ENCODE measurements at regions not wholly inside any gene's neighbourhood (a gene's known extent, or its start where the extent isn't known, plus 50 kb on each side); places are given as distances from the start of the nearest gene placed in this dataset.

DNA sequence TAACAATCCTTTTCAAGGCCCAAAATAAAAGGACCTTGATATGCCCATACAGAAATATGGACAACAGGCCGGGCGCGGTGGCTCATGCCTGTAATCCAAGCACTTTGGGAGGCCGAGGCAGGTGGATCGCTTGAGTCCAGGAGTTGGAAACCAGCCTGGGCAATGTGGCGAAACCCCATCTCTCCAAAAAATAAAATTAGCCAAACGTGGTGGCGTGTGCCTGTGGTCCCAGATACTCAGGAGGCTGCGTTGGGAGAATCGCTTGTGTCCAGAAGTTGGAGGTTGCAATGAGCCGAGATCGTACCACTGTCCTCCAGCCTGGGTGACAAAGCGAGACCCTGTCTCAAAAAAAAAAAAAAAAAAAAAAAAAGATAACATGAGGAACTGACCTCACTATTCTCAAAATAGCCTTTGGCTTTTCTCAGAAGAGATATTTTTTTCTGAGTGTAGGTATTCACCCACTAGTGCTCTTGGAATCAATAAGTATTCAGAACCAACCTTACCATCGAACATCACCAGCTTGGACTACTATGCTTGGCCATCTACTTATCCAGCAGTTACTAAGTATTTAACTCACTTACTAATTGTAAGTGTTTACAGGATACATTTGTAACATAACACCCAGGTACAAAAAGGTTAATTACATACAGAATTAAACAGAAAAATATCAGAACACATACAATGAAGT is 99.2 kb downstream of the OR2B2 start:
- no peak overlapping the region for H3K4me3 Mint-ChIP-seq
- ChIA-PET POLR2A (interaction anchor here (1.1 to 4.3 kb wide), 6 partner anchors 11 to 80 kb away, joined by 3 to 61 read pairs (median 26); a partner anchor contains a TSS), CTCF (interaction anchor here in 1 of 2 donors (7.3 kb wide), 1 partner anchor 82 kb away, joined by 81 read pairs; a partner anchor contains a TSS)
- no peaks in the 10 kb centered on the region for H3K9me3 ChIP-seq
- peaks cover 31% of the 10 kb centered on the region in 2 experiments for H3K4me1 ChIP-seq (ENCODE audit: control insufficient read depth in 1 of 2, extremely low read depth in 1 of 2, insufficient read depth in 2 of 2, low read length in 2 of 2)
- no peak for DNase-seq
- 93% methylated on average over 5 of the region's 14 CpGs for WGBS (ENCODE audit: insufficient coverage)
- no peak overlapping the region for H3K27ac ChIP-seq (ENCODE audit: low read length)
- H3K4me1 Mint-ChIP-seq = peaks cover 34 to 50% (median 46%) of the 10 kb centered on the region in 3 donors
- H3K36me3 Mint-ChIP-seq = no peaks in the 10 kb centered on the region
- H3K27me3 ChIP-seq (replicated peaks in 1 of 2; ENCODE audit: control insufficient read depth in 2 of 2, extremely low read depth in 1 of 2, insufficient read depth in 2 of 2, low read length in 1 of 2) = no peaks in the 10 kb centered on the region
- H3K4me3 ChIP-seq (ENCODE audit: control insufficient read depth in 1 of 2, extremely low read depth in 1 of 2, low read length in 1 of 2) = no peak overlapping the region
- H3K27ac Mint-ChIP-seq = no peak overlapping the region
- ATAC-seq (replicated peaks in 1 of 4) = no peak
- no peaks in the 10 kb centered on the region for H3K36me3 ChIP-seq (ENCODE audit: control insufficient read depth in 2 of 2, extremely low read depth in 1 of 2, insufficient read depth in 1 of 2, low read length in 1 of 2)
- H3K9me3 Mint-ChIP-seq = no peaks in the 10 kb centered on the region
- no peaks in the 10 kb centered on the region for H3K27me3 Mint-ChIP-seq

- no peak for ATAC-seq (replicated peaks in 1 of 4)
- no peak for DNase-seq
- Mint-ChIP-seq H3K4me3 (no peak overlapping the region), H3K4me1 (peaks cover 41 to 56% (median 49%) of the 10 kb centered on the region in 3 donors), H3K9me3 (no peaks in the 10 kb centered on the region), H3K27ac (peak overlapping the region in 1 of 2 donors; percentile 43), H3K36me3 (no peaks in the 10 kb centered on the region), H3K27me3 (no peaks in the 10 kb centered on the region)
- Histone ChIP-seq H3K27ac (ENCODE audit: low read length) (no peak overlapping the region), H3K27me3 (replicated peaks in 1 of 2; ENCODE audit: control insufficient read depth in 2 of 2, extremely low read depth in 1 of 2, insufficient read depth in 2 of 2, low read length in 1 of 2) (no peaks in the 10 kb centered on the region), H3K9me3 (no peaks in the 10 kb centered on the region), H3K4me3 (ENCODE audit: control insufficient read depth in 1 of 2, extremely low read depth in 1 of 2, low read length in 1 of 2) (no peak overlapping the region), H3K36me3 (ENCODE audit: control insufficient read depth in 2 of 2, extremely low read depth in 1 of 2, insufficient read depth in 1 of 2, low read length in 1 of 2) (no peaks in the 10 kb centered on the region), H3K4me1 (ENCODE audit: control insufficient read depth in 1 of 2, extremely low read depth in 1 of 2, insufficient read depth in 2 of 2, low read length in 2 of 2) (peaks cover 31 to 36% of the 10 kb centered on the region in 2 experiments)
- CTCF ChIA-PET = interaction anchor here (0.5 to 7.3 kb wide), 9 partner anchors 11 to 83 kb away, joined by 3 to 81 read pairs (median 6); a partner anchor contains a TSS
- POLR2A ChIA-PET = interaction anchor here (0.6 to 7.2 kb wide), 9 partner anchors 25 to 1787 kb away, joined by 3 to 223 read pairs (median 59); a partner anchor contains a TSS
- 80% methylated on average over 1 of the region's 6 CpGs for WGBS (ENCODE audit: insufficient coverage)
Observed at GRCh38 chr6:27812078-27812804, 100.0 kb downstream of the OR2B2 start.

DNA sequence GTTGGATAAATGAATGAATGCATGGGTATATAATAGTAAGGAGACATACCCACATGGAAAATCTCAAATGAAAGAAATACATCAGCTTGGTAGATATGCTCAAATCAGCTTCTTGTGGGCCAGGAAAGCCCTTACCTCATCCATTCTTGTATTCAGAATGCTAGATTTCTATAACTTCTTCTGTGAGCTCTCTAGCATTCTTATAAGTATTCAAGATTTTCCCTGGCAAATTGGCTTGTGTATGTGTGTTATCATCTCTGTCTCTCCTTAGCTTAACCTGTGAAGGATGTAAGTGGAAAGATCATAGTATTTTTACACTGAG is 100.8 kb downstream of the OR2B2 start:
- Histone ChIP-seq H3K4me1 (ENCODE audit: control insufficient read depth in 1 of 2, extremely low read depth in 1 of 2, insufficient read depth in 2 of 2, low read length in 2 of 2) (peaks cover 38 to 45% of the 10 kb centered on the region in 2 experiments), H3K9me3 (no peaks in the 10 kb centered on the region), H3K27ac (ENCODE audit: low read length) (peak overlapping the region; percentile 81), H3K4me3 (ENCODE audit: control insufficient read depth in 1 of 2, extremely low read depth in 1 of 2, low read length in 1 of 2) (no peak overlapping the region), H3K27me3 (replicated peaks in 1 of 2; ENCODE audit: control insufficient read depth in 2 of 2, extremely low read depth in 1 of 2, insufficient read depth in 2 of 2, low read length in 1 of 2) (no peaks in the 10 kb centered on the region), H3K36me3 (ENCODE audit: control insufficient read depth in 2 of 2, extremely low read depth in 1 of 2, insufficient read depth in 1 of 2, low read length in 1 of 2) (no peaks in the 10 kb centered on the region)
- no peaks in the 10 kb centered on the region for H3K36me3 Mint-ChIP-seq
- ChIA-PET CTCF (interaction anchor here (0.5 to 7.3 kb wide), 9 partner anchors 12 to 84 kb away, joined by 3 to 81 read pairs (median 6); a partner anchor contains a TSS), POLR2A (interaction anchor here (0.7 to 7.2 kb wide), 13 partner anchors 10 to 1786 kb away, joined by 3 to 223 read pairs (median 29); a partner anchor contains a TSS)
- ATAC-seq (replicated peaks in 1 of 4) (no peak), DNase-seq (no peak)
- peak overlapping the region in 2 of 3 donors; percentile 90 to 94 for H3K4me3 Mint-ChIP-seq
- H3K27ac Mint-ChIP-seq = peak overlapping the region; percentile 95 to 98
- no peaks in the 10 kb centered on the region for H3K27me3 Mint-ChIP-seq
- no peaks in the 10 kb centered on the region for H3K9me3 Mint-ChIP-seq
- peaks cover 49 to 62% (median 56%) of the 10 kb centered on the region in 3 donors for H3K4me1 Mint-ChIP-seq

DNA sequence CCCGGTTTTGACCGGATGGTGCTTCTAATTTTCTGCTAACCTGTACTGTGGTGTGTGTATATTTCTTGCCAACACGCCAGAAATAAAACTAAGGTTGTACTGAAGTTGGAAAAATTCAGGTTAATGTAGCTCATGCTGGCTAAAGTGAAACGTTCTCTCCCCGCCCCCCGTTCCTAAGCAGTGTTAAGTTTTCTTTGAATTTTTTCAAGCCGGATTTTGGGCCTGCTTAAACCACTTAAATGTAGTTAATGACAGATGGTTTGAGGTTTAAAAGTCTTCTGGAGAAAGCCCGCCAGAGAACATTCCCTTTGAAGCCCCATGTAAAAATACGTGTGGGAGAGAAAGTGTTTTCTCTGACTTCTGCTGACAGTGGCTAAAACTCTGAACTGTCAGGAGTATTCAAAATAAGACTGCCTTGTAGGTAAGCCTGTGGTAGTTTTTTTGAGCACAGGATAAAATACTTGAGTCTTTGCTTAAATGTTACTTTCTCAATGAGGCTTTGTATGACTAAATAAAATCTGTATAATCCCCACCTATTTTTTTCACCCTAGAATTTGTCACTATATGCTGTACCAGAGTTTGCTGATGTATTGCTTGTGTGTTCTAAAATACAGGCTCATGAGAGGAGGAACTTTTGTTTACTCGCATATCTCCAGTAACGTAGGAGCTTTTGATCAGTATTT is 101.3 kb downstream of the OR2B2 start:
- no peaks in the 10 kb centered on the region for H3K27me3 Mint-ChIP-seq
- H3K4me1 ChIP-seq (ENCODE audit: control insufficient read depth in 1 of 2, extremely low read depth in 1 of 2, insufficient read depth in 2 of 2, low read length in 2 of 2) = peaks cover 38 to 45% of the 10 kb centered on the region in 2 experiments
- H3K36me3 ChIP-seq (ENCODE audit: control insufficient read depth in 2 of 2, extremely low read depth in 1 of 2, insufficient read depth in 1 of 2, low read length in 1 of 2) = no peaks in the 10 kb centered on the region
- WGBS (ENCODE audit: insufficient coverage) = 10% methylated on average over 2 of the region's 11 CpGs
- POLR2A ChIA-PET = interaction anchor here (0.6 to 7.2 kb wide), 27 partner anchors 11 to 1785 kb away, joined by 3 to 223 read pairs (median 17); a partner anchor contains a TSS
- ATAC-seq (replicated peaks in 1 of 4) (no peak), DNase-seq (peak in 1 of 35 experiments; percentile 43)
- peak overlapping the region; percentile 81 for H3K27ac ChIP-seq (ENCODE audit: low read length)
- no peaks in the 10 kb centered on the region for H3K9me3 Mint-ChIP-seq
- H3K4me1 Mint-ChIP-seq = peaks cover 50 to 63% (median 57%) of the 10 kb centered on the region in 3 donors
- H3K27ac Mint-ChIP-seq = peak overlapping the region; percentile 95 to 98
- peak overlapping the region; percentile 62 to 68 for H3K4me3 ChIP-seq (ENCODE audit: control insufficient read depth in 1 of 2, extremely low read depth in 1 of 2, low read length in 1 of 2)
- no peaks in the 10 kb centered on the region for H3K36me3 Mint-ChIP-seq
- no peaks in the 10 kb centered on the region for H3K27me3 ChIP-seq (replicated peaks in 1 of 2; ENCODE audit: control insufficient read depth in 2 of 2, extremely low read depth in 1 of 2, insufficient read depth in 2 of 2, low read length in 1 of 2)
- CTCF ChIA-PET = interaction anchor here (0.6 to 7.3 kb wide), 11 partner anchors 10 to 1864 kb away, joined by 3 to 81 read pairs (median 4); a partner anchor contains a TSS
- peak overlapping the region; percentile 87 to 94 (median 90) for H3K4me3 Mint-ChIP-seq
- no peaks in the 10 kb centered on the region for H3K9me3 ChIP-seq

DNA sequence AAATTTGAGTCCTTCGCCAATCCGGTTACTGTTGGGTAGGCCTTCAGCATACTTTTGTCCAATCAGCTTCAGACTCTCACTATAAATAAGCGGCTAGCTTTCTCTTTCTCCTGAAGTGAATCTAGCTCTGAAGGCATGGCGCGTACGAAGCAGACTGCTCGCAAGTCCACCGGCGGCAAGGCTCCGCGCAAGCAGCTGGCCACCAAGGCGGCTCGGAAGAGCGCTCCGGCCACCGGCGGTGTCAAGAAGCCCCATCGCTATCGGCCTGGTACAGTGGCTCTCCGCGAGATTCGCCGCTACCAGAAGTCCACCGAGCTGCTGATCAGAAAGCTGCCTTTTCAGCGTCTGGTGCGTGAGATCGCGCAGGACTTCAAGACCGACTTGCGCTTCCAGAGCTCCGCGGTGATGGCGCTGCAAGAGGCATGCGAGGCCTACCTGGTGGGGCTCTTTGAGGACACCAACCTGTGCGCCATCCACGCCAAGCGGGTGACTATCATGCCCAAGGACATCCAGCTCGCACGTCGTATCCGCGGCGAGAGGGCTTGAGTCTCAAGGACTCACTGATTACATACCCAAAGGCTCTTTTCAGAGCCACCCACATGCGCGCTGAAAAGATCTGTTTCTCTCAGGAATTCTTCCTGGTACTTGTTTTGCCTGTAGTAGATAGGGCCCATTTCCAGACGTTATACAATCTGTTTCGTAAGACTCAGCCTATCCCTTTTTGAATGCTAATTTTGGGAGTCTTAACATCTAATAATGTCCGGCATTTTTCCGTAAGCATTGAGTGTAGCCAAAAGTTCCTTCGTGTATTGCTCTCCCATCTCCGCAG is 102.0 kb downstream of the OR2B2 start:
- CTCF ChIA-PET = interaction anchor here (0.6 to 7.3 kb wide), 18 partner anchors 10 to 1818 kb away, joined by 3 to 81 read pairs (median 4); a partner anchor contains a TSS
- ATAC-seq (replicated peaks in 1 of 4) (peak; percentile 61 to 66 (median 62)), DNase-seq (peak; percentile 60 to 94 (median 73))
- Histone ChIP-seq H3K4me1 (ENCODE audit: control insufficient read depth in 1 of 2, extremely low read depth in 1 of 2, insufficient read depth in 2 of 2, low read length in 2 of 2) (peaks cover 38% of the 10 kb centered on the region in 2 experiments), H3K9me3 (no peaks in the 10 kb centered on the region), H3K36me3 (ENCODE audit: control insufficient read depth in 2 of 2, extremely low read depth in 1 of 2, insufficient read depth in 1 of 2, low read length in 1 of 2) (no peaks in the 10 kb centered on the region), H3K27me3 (replicated peaks in 1 of 2; ENCODE audit: control insufficient read depth in 2 of 2, extremely low read depth in 1 of 2, insufficient read depth in 2 of 2, low read length in 1 of 2) (no peaks in the 10 kb centered on the region), H3K27ac (ENCODE audit: low read length) (peak overlapping the region; percentile 81), H3K4me3 (ENCODE audit: control insufficient read depth in 1 of 2, extremely low read depth in 1 of 2, low read length in 1 of 2) (peak overlapping the region; percentile 62 to 68)
- Mint-ChIP-seq H3K27me3 (no peaks in the 10 kb centered on the region), H3K36me3 (no peaks in the 10 kb centered on the region), H3K4me1 (peaks cover 48 to 61% (median 52%) of the 10 kb centered on the region in 3 donors), H3K4me3 (peak overlapping the region; percentile 87 to 94 (median 90)), H3K27ac (peak overlapping the region; percentile 95 to 98), H3K9me3 (no peaks in the 10 kb centered on the region)
- POLR2A ChIA-PET = interaction anchor here (0.6 to 7.2 kb wide), 42 partner anchors 12 to 1784 kb away, joined by 3 to 223 read pairs (median 6); a partner anchor contains a TSS
- 0% methylated on average over 43 of the region's 51 CpGs for WGBS (ENCODE audit: insufficient coverage)
